ENCODE measurements at regions not wholly inside any gene's neighbourhood (a gene's known extent, or its start where the extent isn't known, plus 50 kb on each side); places are given as distances from the start of the nearest gene placed in this dataset.

GRCh38 chr6:166830185-166830890 is 126.0 kb downstream of the RNASET2 start:
- no peaks in the 10 kb centered on the region for H3K9me3 ChIP-seq
- TF ChIP-seq EP300 (IDR thresholded peaks at IDR 0.05) (no peak), POLR2A (IDR thresholded peaks at IDR 0.05) (no peak), CTCF (IDR thresholded peaks at IDR 0.05) (no peak), POLR2AphosphoS5 (IDR thresholded peaks at IDR 0.05) (no peak)
- no peak overlapping the region for H3K27ac ChIP-seq
- WGBS, 2 donors = 69 to 79% methylated on average over 8 of the region's 8 CpGs
- H3K4me1 ChIP-seq = peaks cover 0 to 14% (median 3%) of the 10 kb centered on the region in 4 donors
- H3K36me3 ChIP-seq = no peaks in the 10 kb centered on the region
- intact Hi-C loops (cut with DNase I) = no loop called here
- no peak for DNase-seq
- H3K4me3 ChIP-seq = no peak overlapping the region
- no peaks in the 10 kb centered on the region for H3K27me3 ChIP-seq

GRCh38 chr6:166826264-166826663 is 130.1 kb downstream of the RNASET2 start:
- Histone ChIP-seq H3K4me1 (peaks cover 0 to 15% (median 3%) of the 10 kb centered on the region in 4 donors), H3K9me3 (no peaks in the 10 kb centered on the region), H3K27ac (no peak overlapping the region), H3K27me3 (no peaks in the 10 kb centered on the region), H3K36me3 (no peaks in the 10 kb centered on the region), H3K4me3 (no peak overlapping the region)
- DNase-seq = no peak
- WGBS, 2 donors = 76 to 85% methylated on average over 6 of the region's 6 CpGs
- no peak for TF ChIP-seq POLR2AphosphoS5 (IDR thresholded peaks at IDR 0.05)
- intact Hi-C loops (cut with DNase I) = no loop called here

- Histone ChIP-seq H3K9me3 (no peaks in the 10 kb centered on the region), H3K4me1 (peaks cover 0 to 15% (median 3%) of the 10 kb centered on the region in 4 donors), H3K27me3 (no peaks in the 10 kb centered on the region), H3K27ac (no peak overlapping the region), H3K4me3 (no peak overlapping the region), H3K36me3 (no peaks in the 10 kb centered on the region)
- DNase-seq = no peak
- intact Hi-C loops (cut with DNase I) = no loop called here
- TF ChIP-seq POLR2A (IDR thresholded peaks at IDR 0.05) (no peak), EP300 (IDR thresholded peaks at IDR 0.05) (no peak), CTCF (IDR thresholded peaks at IDR 0.05) (no peak), POLR2AphosphoS5 (IDR thresholded peaks at IDR 0.05) (no peak)
- WGBS, 2 donors = 75 to 79% methylated on average over 6 of the region's 6 CpGs
These were observed 130.7 kb downstream of the RNASET2 start for GRCh38 chr6:166825553-166826145.

GRCh38 chr6:166824880-166825250 is 131.5 kb downstream of the RNASET2 start:
- no peaks in the 10 kb centered on the region for H3K36me3 ChIP-seq
- peaks cover 0 to 15% (median 3%) of the 10 kb centered on the region in 4 donors for H3K4me1 ChIP-seq
- no peak overlapping the region for H3K4me3 ChIP-seq
- H3K27ac ChIP-seq = no peak overlapping the region
- intact Hi-C loops (cut with DNase I) = no loop called here
- DNase-seq = no peak
- WGBS, 2 donors = 78 to 85% methylated on average over 10 of the region's 10 CpGs
- H3K27me3 ChIP-seq = no peaks in the 10 kb centered on the region
- TF ChIP-seq POLR2A (IDR thresholded peaks at IDR 0.05) (no peak), EP300 (IDR thresholded peaks at IDR 0.05) (no peak), CTCF (IDR thresholded peaks at IDR 0.05) (no peak), POLR2AphosphoS5 (IDR thresholded peaks at IDR 0.05) (no peak)
- no peaks in the 10 kb centered on the region for H3K9me3 ChIP-seq

- peaks cover 0 to 15% (median 3%) of the 10 kb centered on the region in 4 donors for H3K4me1 ChIP-seq
- no peak overlapping the region for H3K27ac ChIP-seq
- H3K27me3 ChIP-seq = no peaks in the 10 kb centered on the region
- H3K4me3 ChIP-seq = no peak overlapping the region
- no peaks in the 10 kb centered on the region for H3K36me3 ChIP-seq
- WGBS, 2 donors = 89 to 91% methylated on average over 10 of the region's 10 CpGs
- TF ChIP-seq POLR2A (IDR thresholded peaks at IDR 0.05) = no peak
- TF ChIP-seq CTCF (IDR thresholded peaks at IDR 0.05) = no peak
- TF ChIP-seq POLR2AphosphoS5 (IDR thresholded peaks at IDR 0.05) = no peak
- TF ChIP-seq EP300 (IDR thresholded peaks at IDR 0.05) = no peak
- DNase-seq = no peak
- intact Hi-C loops (cut with DNase I) = no loop called here
- no peaks in the 10 kb centered on the region for H3K9me3 ChIP-seq
These were observed 132.0 kb downstream of the RNASET2 start for GRCh38 chr6:166824146-166824879.
